GM12878 (cell line): ENCODE measurements at regions not wholly inside any gene's neighbourhood (a gene's known extent, or its start where the extent isn't known, plus 50 kb on each side); places are given as distances from the start of the nearest gene placed in this dataset.

Experiments used
- ATAC-seq: fragments of 200-7000 bp; cut with Tn5 transposase; 3 replicates; pipeline ENCODE4 v1.9.1; 2020; ENCODE audit warnings: mild to moderate bottlenecking, moderate library complexity
- BruUV-seq: library from RNA; stranded (reverse); fragments of 400-500 nt; replicated peaks from 2 replicates; lab custom pipeline; 2021; lab: Mats Ljungman, UMichigan
- CTCF ChIA-PET: fragments of 300-600 bp; sonication (Branson Sonifier 250); formaldehyde crosslinking; extraction: SDS; loops from one replicate; lab custom pipeline; 2021; ENCODE audit warnings: inconsistent platforms; lab: Yijun Ruan, JAX
- POLR2A ChIA-PET: fragments of 350-600 bp; formaldehyde crosslinking; extraction: SDS; loops from one replicate; lab custom pipeline; 2021; ENCODE audit warnings: inconsistent platforms; lab: Charles Lee
- RAD21 ChIA-PET: fragments of 300-600 bp; sonication (Branson Sonifier 250); formaldehyde crosslinking; loops from one replicate; lab custom pipeline; 2023; ENCODE audit warnings: antibody characterized with exemption; ENCODE audit not compliant: unreplicated experiment; lab: Charles Lee
- SMC1A ChIA-PET: fragments of 300-600 bp; sonication (Branson Sonifier 250); formaldehyde crosslinking; loops from one replicate; lab custom pipeline; 2023; ENCODE audit not compliant: unreplicated experiment, uncharacterized antibody; lab: Charles Lee
- DNase-seq: peaks from one replicate; pipeline ENCODE4 v3.0.0-alpha.2; 2011; ENCODE audit warnings: low read depth, low spot score
- FAIRE-seq: peaks from 3 replicates; lab custom pipeline; 2011; peaks lifted over from hg19 to GRCh38; lab: Jason Lieb, UNC
- H2AFZ ChIP-seq: 2 replicates; pipeline ENCODE4 v1.6.0; 2011; ENCODE audit warnings: low read depth, low read length, control low read depth; ENCODE audit not compliant: control insufficient read depth
- H3K27ac ChIP-seq: 2 replicates; pipeline ENCODE4 v1.5.1; 2011; ENCODE audit warnings: control low read depth; ENCODE audit not compliant: control insufficient read depth, insufficient read depth
- H3K27me3 ChIP-seq, 2 experiments: replicated peaks in 1 of 2; 2 replicates each; pipeline versions ENCODE4 v1.6.0 to v1.6.1; 2011; ENCODE audit warnings: low read length in 1 of 2; ENCODE audit not compliant: control insufficient read depth in 2 of 2, insufficient read depth in 2 of 2
- H3K36me3 ChIP-seq, 2 experiments: 2 replicates each; pipeline ENCODE4 v1.5.1; 2011; ENCODE audit warnings: low read length in 1 of 2; ENCODE audit not compliant: control insufficient read depth in 2 of 2, insufficient read depth in 2 of 2
- H3K4me1 ChIP-seq: 2 replicates; pipeline ENCODE4 v1.6.1; 2011; ENCODE audit warnings: mild to moderate bottlenecking, low read length, moderate library complexity, mixed read lengths; ENCODE audit not compliant: control insufficient read depth, insufficient read depth
- H3K4me2 ChIP-seq: 2 replicates; pipeline ENCODE4 v1.6.0; 2011; ENCODE audit warnings: control low read depth; ENCODE audit not compliant: control insufficient read depth, insufficient read depth
- H3K4me3 ChIP-seq: fragments of 200-600 bp; sonication (generic); 2 replicates; pipeline ENCODE4 v1.5.1; 2016
- H3K79me2 ChIP-seq: 2 replicates; pipeline ENCODE4 v1.6.0; 2011; ENCODE audit warnings: low read length; ENCODE audit not compliant: control insufficient read depth, insufficient read depth
- H3K9ac ChIP-seq: 2 replicates; pipeline ENCODE4 v1.8.0; 2011; ENCODE audit warnings: low read length, control low read depth, mixed read lengths; ENCODE audit not compliant: control insufficient read depth, insufficient read depth
- H3K9me3 ChIP-seq: replicated peaks from 3 replicates; pipeline ENCODE4 v1.5.1; 2011; ENCODE audit warnings: mild to moderate bottlenecking, low read length; ENCODE audit not compliant: control insufficient read depth, insufficient read depth
- H4K20me1 ChIP-seq: 2 replicates; pipeline ENCODE4 v1.6.0; 2011; ENCODE audit not compliant: control insufficient read depth, insufficient read depth
- BACH1 ChIP-seq: fragments of 450-650 bp; IDR thresholded peaks from 2 replicates; pipeline ENCODE4 v1.6.1; 2017; ENCODE audit warnings: mild to moderate bottlenecking, borderline replicate concordance
- BCL11A ChIP-seq: IDR thresholded peaks from 2 replicates; pipeline ENCODE4 v1.6.1; 2011; ENCODE audit warnings: low read depth, low read length
- CHD1 ChIP-seq: IDR thresholded peaks from 2 replicates; pipeline ENCODE4 v1.6.1; 2012; ENCODE audit warnings: low read depth, low read length, improper control_type of control experiment
- CREB1 ChIP-seq: IDR thresholded peaks from 2 replicates; pipeline ENCODE4 v1.6.1; 2012; ENCODE audit warnings: low read depth, mild to moderate bottlenecking, inconsistent platforms
- GABPA ChIP-seq: IDR thresholded peaks from 2 replicates; pipeline ENCODE4 v1.6.1; 2014; ENCODE audit warnings: antibody characterized with exemption, low read depth, mild to moderate bottlenecking, inconsistent platforms
- IKZF2 ChIP-seq, 2 experiments: fragments of 450-650 bp; IDR thresholded peaks; 2 replicates each; pipeline ENCODE4 v1.6.1; 2017; ENCODE audit warnings: mild to moderate bottlenecking in 2 of 2, moderate library complexity in 2 of 2
- JUNB ChIP-seq: IDR thresholded peaks from 2 replicates; pipeline ENCODE4 v1.6.1; 2016; ENCODE audit warnings: antibody characterized with exemption, mild to moderate bottlenecking
- KDM1A ChIP-seq: fragments of 200-600 bp; sonication (generic); IDR thresholded peaks from 2 replicates; pipeline ENCODE4 v1.6.1; 2016; ENCODE audit warnings: borderline replicate concordance
- MEF2B ChIP-seq: fragments of 450-650 bp; IDR thresholded peaks from 2 replicates; pipeline ENCODE4 v1.6.1; 2018; ENCODE audit warnings: mild to moderate bottlenecking, moderate library complexity; ENCODE audit not compliant: partially characterized antibody, poor library complexity, severe bottlenecking
- NFYA ChIP-seq: IDR thresholded peaks from 2 replicates; pipeline ENCODE4 v1.6.1; 2011; ENCODE audit warnings: low read depth, mild to moderate bottlenecking, low read length, improper control_type of control experiment, borderline replicate concordance
- PAX8 ChIP-seq: fragments of 450-650 bp; IDR thresholded peaks from 2 replicates; pipeline ENCODE4 v1.6.1; 2017; ENCODE audit warnings: mild to moderate bottlenecking, moderate library complexity
- POLR2AphosphoS2 ChIP-seq: IDR thresholded peaks from 2 replicates; pipeline ENCODE4 v1.6.1; 2011; ENCODE audit warnings: low read depth, mild to moderate bottlenecking, low read length, improper control_type of control experiment, moderate library complexity
- SMAD5 ChIP-seq: IDR thresholded peaks from 2 replicates; pipeline ENCODE4 v1.6.1; 2016; ENCODE audit warnings: antibody characterized with exemption, low read depth
- SMC3 ChIP-seq: IDR thresholded peaks from 2 replicates; pipeline ENCODE4 v1.6.1; 2011; ENCODE audit warnings: low read length, improper control_type of control experiment, borderline replicate concordance
- TCF3 ChIP-seq: IDR thresholded peaks from 2 replicates; pipeline ENCODE4 v1.6.1; 2012; ENCODE audit warnings: low read depth, mild to moderate bottlenecking, low read length, borderline replicate concordance; ENCODE audit not compliant: insufficient read depth
- ZBED1 ChIP-seq: IDR thresholded peaks from 2 replicates; pipeline ENCODE4 v1.6.1; 2016; ENCODE audit warnings: borderline replicate concordance
- ZNF24 ChIP-seq: fragments of 450-650 bp; IDR thresholded peaks from 2 replicates; pipeline ENCODE4 v1.6.1; 2017; ENCODE audit warnings: antibody characterized with exemption, mild to moderate bottlenecking
- ZNF687 ChIP-seq: fragments of 450-650 bp; IDR thresholded peaks from 2 replicates; pipeline ENCODE4 v1.6.1; 2017; ENCODE audit warnings: mild to moderate bottlenecking, moderate library complexity
- WGBS: methylation state at CpG from one replicate; pipeline ENCODE4 v1.1.6; 2016; ENCODE audit warnings: low lambda C conversion rate; ENCODE audit not compliant: insufficient replicate concordance, insufficient coverage; ENCODE audit errors: missing lambda C conversion rate; 5-methylcytosine and 5-hydroxymethylcytosine counted together
- in situ Hi-C: fragments of 300-500 bp; cut with MboI; formaldehyde crosslinking; loops from 9 replicates; pipeline ENCODE4 v1.14.3; 2018; ENCODE audit warnings: mixed read lengths
- intact Hi-C: fragments of 100-400 bp; cut with micrococcal nuclease; formaldehyde crosslinking; loops from one replicate; pipeline ENCODE4 v1.14.2; 2022; ENCODE audit not compliant: unreplicated experiment
- TF ChIP-seq, protein P1 (sequence below): fragments of 450-650 bp; IDR thresholded peaks from 2 replicates; pipeline ENCODE4 v1.6.1; 2017; ENCODE audit warnings: mild to moderate bottlenecking, low read depth, inconsistent platforms; ENCODE audit not compliant: poor library complexity, severe bottlenecking

DNA sequence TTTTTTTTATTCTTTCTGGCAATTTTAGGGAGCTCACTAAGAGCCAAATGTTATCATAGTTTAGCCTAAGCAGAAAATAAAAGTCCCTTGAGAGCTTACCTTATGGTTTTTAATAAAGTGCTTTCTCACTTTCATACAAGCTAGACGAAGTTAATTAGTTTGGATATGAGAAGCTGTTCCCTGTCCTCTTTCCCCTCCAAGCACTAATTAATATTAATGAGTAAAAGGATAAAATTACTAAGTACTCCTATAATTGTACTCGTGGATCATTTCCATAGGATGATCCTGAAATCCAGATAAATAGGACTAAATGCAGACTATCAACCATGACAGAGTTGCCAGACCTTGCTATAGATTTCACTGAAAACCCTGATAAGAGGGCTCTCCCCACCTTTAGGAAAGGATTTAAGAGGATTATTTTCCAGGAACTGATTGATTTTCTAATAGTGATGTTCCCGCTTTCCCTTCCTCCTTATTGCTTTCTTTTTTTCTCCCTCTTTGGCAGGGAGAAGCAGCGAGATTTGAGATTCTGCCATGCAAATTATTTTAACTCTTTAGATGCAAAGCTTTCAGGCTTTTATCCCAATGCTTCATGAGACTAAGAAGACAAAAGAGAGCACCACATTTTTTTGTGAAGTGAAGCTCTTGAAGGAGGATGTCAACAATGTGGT, 58.3 kb upstream of the HECW1 start:
- POLR2A ChIA-PET: interaction anchor here (0.6 to 2.2 kb wide), 8 partner anchors 12 to 122 kb away, joined by 3 to 10 read pairs (median 4); partner anchors contain the start of genes MRPL32 and PSMA2
- intact Hi-C loops: loop anchor here (2.0 kb wide), 1 partner anchor 113 kb away; no protein-coding TSS in a partner anchor
- FAIRE-seq (no peak), DNase-seq (peak; percentile 20), ATAC-seq (peak; percentile 54)
- Histone ChIP-seq H3K9me3 (no peaks in the 10 kb centered on the region; the same call in 2 of the 3 replicates), H3K4me3 (no peak overlapping the region), H3K36me3 (no peaks in the 10 kb centered on the region), H2AFZ (peak overlapping the region; percentile 4), H3K4me1 (peaks cover 17% of the 10 kb centered on the region), H4K20me1 (no peaks in the 10 kb centered on the region), H3K4me2 (peak overlapping the region; percentile 73; the same call in 1 of the 2 replicates), H3K27ac (peak overlapping the region; percentile 63), H3K9ac (peak overlapping the region; percentile 10; the same call in 1 of the 2 replicates), H3K79me2 (no peaks in the 10 kb centered on the region), H3K27me3 (no peaks in the 10 kb centered on the region)
- in situ Hi-C loops: no loop called here
- CTCF ChIA-PET: interaction anchor here (0.6 to 3.2 kb wide), 10 partner anchors 10 to 401 kb away, joined by 3 to 18 read pairs (median 6); no protein-coding TSS in a partner anchor
- RAD21 ChIA-PET: interaction anchor here (0.7 to 3.2 kb wide), 8 partner anchors 10 to 119 kb away, joined by 3 to 18 read pairs (median 8); no protein-coding TSS in a partner anchor
- under 1% methylated on average over 4 of the region's 4 CpGs for WGBS
- no TSS peak for BruUV-seq
- SMC1A ChIA-PET: interaction anchor here (0.6 to 3.6 kb wide), 20 partner anchors 12 to 261 kb away, joined by 3 to 52 read pairs (median 6); partner anchors contain the start of genes MRPL32 and PSMA2
- TF ChIP-seq BCL11A: peak; percentile 85
- TF ChIP-seq PAX8: no peak
- peak; percentile 11 for TF ChIP-seq IKZF2 (IDR thresholded peaks at IDR 0.05)
- peak; percentile 27; the same call in 1 of the 2 replicates for TF ChIP-seq JUNB
- TF ChIP-seq SMC3: no peak
- TF ChIP-seq, protein P1, sequence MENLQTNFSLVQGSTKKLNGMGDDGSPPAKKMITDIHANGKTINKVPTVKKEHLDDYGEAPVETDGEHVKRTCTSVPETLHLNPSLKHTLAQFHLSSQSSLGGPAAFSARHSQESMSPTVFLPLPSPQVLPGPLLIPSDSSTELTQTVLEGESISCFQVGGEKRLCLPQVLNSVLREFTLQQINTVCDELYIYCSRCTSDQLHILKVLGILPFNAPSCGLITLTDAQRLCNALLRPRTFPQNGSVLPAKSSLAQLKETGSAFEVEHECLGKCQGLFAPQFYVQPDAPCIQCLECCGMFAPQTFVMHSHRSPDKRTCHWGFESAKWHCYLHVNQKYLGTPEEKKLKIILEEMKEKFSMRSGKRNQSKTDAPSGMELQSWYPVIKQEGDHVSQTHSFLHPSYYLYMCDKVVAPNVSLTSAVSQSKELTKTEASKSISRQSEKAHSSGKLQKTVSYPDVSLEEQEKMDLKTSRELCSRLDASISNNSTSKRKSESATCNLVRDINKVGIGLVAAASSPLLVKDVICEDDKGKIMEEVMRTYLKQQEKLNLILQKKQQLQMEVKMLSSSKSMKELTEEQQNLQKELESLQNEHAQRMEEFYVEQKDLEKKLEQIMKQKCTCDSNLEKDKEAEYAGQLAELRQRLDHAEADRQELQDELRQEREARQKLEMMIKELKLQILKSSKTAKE: peak; percentile 81
- no peak for TF ChIP-seq GABPA
- no peak for TF ChIP-seq POLR2AphosphoS2
- no peak for TF ChIP-seq ZBED1
- TF ChIP-seq TCF3: no peak
- no peak for TF ChIP-seq NFYA
- no peak for TF ChIP-seq ZNF687
- no peak for TF ChIP-seq CREB1
- no peak for TF ChIP-seq KDM1A
- peak; percentile 75 for TF ChIP-seq MEF2B
- TF ChIP-seq CHD1: no peak
- no peak for TF ChIP-seq SMAD5
- 0 out of 2 replicates have a peak, but pooled peaks have one; percentile 37 for TF ChIP-seq BACH1
- 0 out of 2 replicates have a peak, but pooled peaks have one; percentile 28 for TF ChIP-seq ZNF24
